Activated CD8-positive, alpha-beta T cell treated with anti-CD3 and anti-CD28 coated beads, Interleukin-2, amount 10 ng/mL, durations not matched to agents 7 days and 5 days (primary cell): ENCODE measurements at regions not wholly inside any gene's neighbourhood (a gene's known extent, or its start where the extent isn't known, plus 50 kb on each side); places are given as distances from the start of the nearest gene placed in this dataset.
"Not testable (repeated sequence)": the region's sequence is repeated elsewhere in the genome, so short reads cannot be mapped to it uniquely, and the experiment has no call there.

Experiments
- ATAC-seq: fragments of 150-1000 bp; cut with Tn5 transposase; one replicate; pipeline ENCODE4 v1.10.0; 2021; ENCODE audit warnings: moderate library complexity
- CTCF ChIA-PET: fragments of 350-600 bp; sonication (Branson Sonifier 250); formaldehyde crosslinking; loops from one replicate; lab custom pipeline; 2021; ENCODE audit warnings: antibody characterized with exemption; lab: Charles Lee
- POLR2A ChIA-PET: fragments of 350-600 bp; sonication (Branson Sonifier 250); formaldehyde crosslinking; loops from one replicate; lab custom pipeline; 2021; ENCODE audit warnings: antibody characterized with exemption; lab: Charles Lee
- DNase-seq: peaks from one replicate; pipeline ENCODE4 v3.0.0-alpha.2; 2020
- H3K27ac Mint-ChIP-seq: one replicate; pipeline ENCODE4 v1.8.0; 2021; ENCODE audit warnings: mild to moderate bottlenecking, mixed read lengths
- H3K27me3 Mint-ChIP-seq: one replicate; pipeline ENCODE4 v1.8.0; 2021; ENCODE audit warnings: low read depth, mixed read lengths
- H3K36me3 Mint-ChIP-seq: one replicate; pipeline ENCODE4 v1.8.0; 2021; ENCODE audit warnings: low read depth, mixed read lengths
- H3K4me1 Mint-ChIP-seq: one replicate; pipeline ENCODE4 v1.8.0; 2021; ENCODE audit warnings: low read depth, mixed read lengths
- H3K4me3 Mint-ChIP-seq: one replicate; pipeline ENCODE4 v1.8.0; 2021; ENCODE audit warnings: mild to moderate bottlenecking, mixed read lengths
- H3K9me3 Mint-ChIP-seq: one replicate; pipeline ENCODE4 v1.8.0; 2022; ENCODE audit warnings: mixed read lengths; ENCODE audit not compliant: insufficient read depth

DNA sequence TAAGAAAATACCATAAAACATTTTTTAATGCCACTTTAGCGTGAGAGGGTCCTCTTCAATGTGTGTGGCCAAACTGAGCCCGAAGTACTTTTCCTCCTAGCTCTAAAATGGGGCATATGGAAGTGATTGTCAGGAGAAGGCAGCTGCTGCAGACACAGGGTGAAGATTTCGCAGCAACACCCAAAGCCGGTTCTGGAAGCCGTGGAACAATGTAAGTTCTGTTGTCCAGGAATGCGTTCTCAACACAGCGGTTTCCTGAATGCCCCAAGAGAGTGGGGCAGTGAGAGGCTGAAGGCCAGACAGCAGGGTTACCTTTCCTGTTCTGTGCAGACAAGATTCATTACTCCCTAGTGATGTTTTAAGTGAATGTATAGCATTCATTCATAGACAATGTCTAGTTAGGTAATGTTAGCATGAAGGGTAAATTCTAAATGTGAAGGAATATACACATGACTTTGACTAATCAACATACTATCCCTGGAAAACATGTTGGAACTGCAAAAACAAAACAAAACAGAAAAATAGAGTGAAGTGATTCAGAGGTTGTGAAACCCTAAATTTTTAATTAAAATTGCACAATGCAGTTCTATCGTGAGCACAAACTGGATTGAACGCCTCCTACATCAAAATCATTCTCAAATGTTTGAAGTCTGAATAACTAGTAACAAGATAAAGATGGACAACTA, 197.0 kb upstream of the SEMA6A start:
- POLR2A ChIA-PET, result no interaction called here

DNA sequence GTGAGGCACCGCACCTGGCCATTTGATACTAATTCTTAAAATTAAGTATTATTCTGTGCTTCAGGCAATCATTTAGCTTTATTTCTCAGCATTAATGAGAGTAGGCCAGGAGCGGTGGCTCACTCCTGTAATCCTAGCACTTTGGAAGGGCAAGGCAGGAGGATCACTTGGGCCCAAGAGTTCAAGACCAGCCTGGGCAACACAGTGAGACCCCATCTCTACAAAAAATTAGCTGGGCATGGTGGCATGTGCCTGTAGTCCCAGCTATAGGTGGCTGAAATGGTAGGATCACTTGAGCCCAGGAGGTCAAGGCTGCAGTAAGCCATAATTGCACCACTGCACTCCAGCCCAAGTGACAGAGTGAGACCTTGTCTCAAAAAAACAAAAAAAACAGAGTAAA, 195.3 kb upstream of the SEMA6A start:
- POLR2A ChIA-PET, H3K27ac Mint-ChIP-seq, H3K36me3 Mint-ChIP-seq, H3K9me3 Mint-ChIP-seq, H3K4me1 Mint-ChIP-seq, DNase-seq, ATAC-seq, H3K4me3 Mint-ChIP-seq, H3K27me3 Mint-ChIP-seq, CTCF ChIA-PET: not testable (repeated sequence)

More for the DNA sequence above, 197.0 kb upstream of the SEMA6A start:
- Mint-ChIP-seq H3K36me3 (no peaks in the 10 kb centered on the region), H3K27ac (no peak overlapping the region), H3K4me1 (no peaks in the 10 kb centered on the region), H3K4me3 (no peak overlapping the region), H3K9me3 (no peaks in the 10 kb centered on the region), H3K27me3 (no peaks in the 10 kb centered on the region)
- ATAC-seq, result no peak
- CTCF ChIA-PET, result no interaction called here
- DNase-seq, result no peak

DNA sequence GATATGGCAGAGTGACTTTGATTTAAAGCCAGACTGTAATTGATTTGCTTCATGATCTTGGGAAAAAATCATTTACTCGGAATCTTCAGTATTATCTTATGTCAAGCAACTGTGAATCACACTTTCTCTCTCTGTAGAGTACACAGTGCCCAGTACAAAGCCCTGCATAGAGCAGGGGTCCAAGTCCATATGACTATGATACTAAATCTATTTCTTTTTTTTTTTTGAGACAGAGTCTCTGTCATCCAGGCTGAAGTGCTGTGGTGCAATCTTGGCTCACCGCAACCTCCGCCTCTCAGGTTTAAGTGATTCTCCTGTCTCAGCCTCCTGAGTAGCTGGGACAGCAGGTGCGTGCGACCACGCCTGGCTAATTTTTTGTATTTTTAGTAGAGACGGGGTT, 194.8 kb upstream of the SEMA6A start:
- DNase-seq (no peak), ATAC-seq (no peak)
- Mint-ChIP-seq H3K27me3 (no peaks in the 10 kb centered on the region), H3K4me3 (no peak overlapping the region), H3K27ac (no peak overlapping the region), H3K9me3 (no peaks in the 10 kb centered on the region), H3K36me3 (no peaks in the 10 kb centered on the region), H3K4me1 (no peaks in the 10 kb centered on the region)
- POLR2A ChIA-PET, result no interaction called here
- CTCF ChIA-PET, result no interaction called here

DNA sequence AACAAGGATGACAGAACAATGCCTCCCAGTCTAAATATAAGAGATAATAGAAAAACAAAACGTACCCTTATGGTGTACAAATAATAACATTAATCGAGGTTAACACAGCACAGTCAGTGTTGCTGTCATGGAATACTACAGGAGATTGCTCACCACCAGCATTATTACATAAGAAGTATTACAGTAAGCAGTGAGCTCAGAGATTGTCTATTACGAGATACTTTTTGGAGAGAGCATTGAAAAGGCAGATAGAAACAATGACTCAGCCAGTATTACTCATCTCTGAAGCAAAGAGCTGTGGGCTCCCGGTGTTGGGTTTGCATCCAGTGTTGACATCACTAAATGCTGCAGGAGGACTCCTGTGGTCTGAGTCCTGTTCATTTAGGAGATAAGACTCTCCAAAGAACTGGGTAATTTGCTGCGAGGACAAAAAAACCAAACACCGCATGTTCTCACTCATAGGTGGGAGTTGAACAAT, 191.9 kb upstream of the SEMA6A start:
- Mint-ChIP-seq H3K36me3 (no peaks in the 10 kb centered on the region), H3K27me3 (no peaks in the 10 kb centered on the region), H3K27ac (no peak overlapping the region), H3K9me3 (no peaks in the 10 kb centered on the region), H3K4me1 (no peaks in the 10 kb centered on the region), H3K4me3 (no peak overlapping the region)
- DNase-seq, result no peak
- POLR2A ChIA-PET, result no interaction called here
- no peak for ATAC-seq
- CTCF ChIA-PET, result interaction anchor here (0.6 kb wide), 1 partner anchor 1998 kb away, joined by 3 read pairs; no protein-coding TSS in a partner anchor

DNA sequence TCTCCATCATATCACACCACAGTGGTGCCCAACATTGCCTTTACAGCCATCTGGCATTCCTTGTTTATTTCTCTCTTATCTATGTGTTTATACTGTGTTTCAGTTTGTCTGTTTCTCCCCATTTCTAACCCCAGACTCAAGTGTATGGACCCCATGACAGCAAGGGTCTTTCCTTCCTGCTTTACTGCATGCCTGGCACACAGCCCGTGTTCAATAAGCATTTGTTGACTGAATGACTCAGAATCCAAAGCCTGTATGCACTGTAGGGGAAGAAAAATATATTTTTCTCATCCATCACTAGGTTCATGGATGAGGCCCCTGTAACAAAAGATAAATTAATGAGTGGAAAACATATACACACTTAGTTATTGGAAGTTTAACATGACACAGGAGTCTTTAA, 190.8 kb upstream of the SEMA6A start:
- ChIA-PET POLR2A (no interaction called here), CTCF (no interaction called here)
- H3K36me3 Mint-ChIP-seq, result no peaks in the 10 kb centered on the region
- no peak overlapping the region for H3K4me3 Mint-ChIP-seq
- DNase-seq (no peak), ATAC-seq (no peak)
- no peak overlapping the region for H3K27ac Mint-ChIP-seq
- no peaks in the 10 kb centered on the region for H3K9me3 Mint-ChIP-seq
- H3K27me3 Mint-ChIP-seq, result no peaks in the 10 kb centered on the region
- no peaks in the 10 kb centered on the region for H3K4me1 Mint-ChIP-seq

DNA sequence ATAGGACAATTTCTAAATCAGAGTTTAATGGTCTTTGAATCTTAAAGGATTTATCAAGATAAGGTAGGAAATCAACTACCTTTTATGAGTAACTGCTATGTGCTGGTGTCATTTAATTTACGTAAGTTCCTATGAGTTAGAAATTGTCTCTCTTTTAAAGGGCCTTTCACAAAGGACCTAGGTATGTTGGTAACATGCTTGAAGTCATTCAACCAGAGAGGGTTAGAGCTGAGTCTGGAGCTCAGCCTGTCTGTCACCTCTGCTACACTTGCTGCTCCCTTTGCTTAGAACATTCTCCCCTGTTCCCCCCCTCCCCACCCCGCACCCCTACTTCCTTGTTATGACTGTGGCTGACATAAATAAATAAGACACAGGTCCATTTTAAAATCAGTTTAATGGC, 190.3 kb upstream of the SEMA6A start:
- Mint-ChIP-seq H3K4me1 (no peaks in the 10 kb centered on the region), H3K4me3 (no peak overlapping the region), H3K27ac (no peak overlapping the region), H3K27me3 (no peaks in the 10 kb centered on the region), H3K36me3 (no peaks in the 10 kb centered on the region), H3K9me3 (no peaks in the 10 kb centered on the region)
- no peak for DNase-seq
- POLR2A ChIA-PET, result no interaction called here
- no peak for ATAC-seq
- CTCF ChIA-PET, result no interaction called here

DNA sequence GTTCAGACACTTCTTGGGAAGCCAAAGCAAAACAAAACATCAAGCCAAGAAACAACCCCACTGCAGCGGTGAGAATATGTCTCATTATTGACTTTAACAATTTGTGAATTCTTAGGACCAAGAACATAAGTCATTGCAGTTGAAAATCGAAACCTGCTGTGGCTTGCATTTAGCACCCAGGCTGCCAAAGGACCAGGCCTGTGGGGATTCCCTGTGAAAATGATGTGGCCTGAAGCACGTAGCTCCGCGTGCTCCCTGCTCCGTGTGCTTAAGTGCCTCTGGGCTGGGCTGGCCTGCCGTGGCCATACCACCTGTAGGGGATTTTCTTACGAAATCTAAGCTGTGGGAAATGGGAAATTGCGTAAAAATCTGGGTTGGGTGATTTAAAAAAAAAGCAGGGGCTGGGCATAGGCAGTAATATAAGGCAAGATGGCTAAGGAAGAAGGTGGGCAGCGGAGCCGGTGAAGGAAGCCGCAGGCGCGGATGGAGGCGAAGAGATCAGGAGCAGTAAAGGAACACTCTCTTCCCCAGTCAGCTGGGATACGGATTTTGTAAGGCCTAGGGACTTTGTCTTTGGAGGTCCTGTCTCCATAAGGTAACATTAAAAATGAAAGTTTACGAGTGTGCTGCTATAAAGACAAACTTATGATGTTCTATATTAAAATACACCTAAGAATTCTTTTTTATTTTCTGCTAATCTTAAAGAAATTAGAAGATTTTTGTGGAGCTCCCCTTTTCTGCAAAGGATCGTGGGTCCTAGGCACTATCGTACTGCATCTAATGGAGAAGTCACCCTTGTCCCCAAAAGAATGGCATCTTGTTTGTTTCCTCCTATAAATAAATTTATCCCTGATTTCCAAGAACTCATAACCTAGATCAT, 189.6 kb upstream of the SEMA6A start:
- no peaks in the 10 kb centered on the region for H3K36me3 Mint-ChIP-seq
- no peak for DNase-seq
- no peak for ATAC-seq
- ChIA-PET POLR2A (interaction anchor here (0.6 kb wide), 1 partner anchor 342 kb away, joined by 3 read pairs; no protein-coding TSS in a partner anchor), CTCF (no interaction called here)
- no peak overlapping the region for H3K4me3 Mint-ChIP-seq
- no peak overlapping the region for H3K27ac Mint-ChIP-seq
- H3K9me3 Mint-ChIP-seq, result no peaks in the 10 kb centered on the region
- H3K27me3 Mint-ChIP-seq, result no peaks in the 10 kb centered on the region
- no peaks in the 10 kb centered on the region for H3K4me1 Mint-ChIP-seq

DNA sequence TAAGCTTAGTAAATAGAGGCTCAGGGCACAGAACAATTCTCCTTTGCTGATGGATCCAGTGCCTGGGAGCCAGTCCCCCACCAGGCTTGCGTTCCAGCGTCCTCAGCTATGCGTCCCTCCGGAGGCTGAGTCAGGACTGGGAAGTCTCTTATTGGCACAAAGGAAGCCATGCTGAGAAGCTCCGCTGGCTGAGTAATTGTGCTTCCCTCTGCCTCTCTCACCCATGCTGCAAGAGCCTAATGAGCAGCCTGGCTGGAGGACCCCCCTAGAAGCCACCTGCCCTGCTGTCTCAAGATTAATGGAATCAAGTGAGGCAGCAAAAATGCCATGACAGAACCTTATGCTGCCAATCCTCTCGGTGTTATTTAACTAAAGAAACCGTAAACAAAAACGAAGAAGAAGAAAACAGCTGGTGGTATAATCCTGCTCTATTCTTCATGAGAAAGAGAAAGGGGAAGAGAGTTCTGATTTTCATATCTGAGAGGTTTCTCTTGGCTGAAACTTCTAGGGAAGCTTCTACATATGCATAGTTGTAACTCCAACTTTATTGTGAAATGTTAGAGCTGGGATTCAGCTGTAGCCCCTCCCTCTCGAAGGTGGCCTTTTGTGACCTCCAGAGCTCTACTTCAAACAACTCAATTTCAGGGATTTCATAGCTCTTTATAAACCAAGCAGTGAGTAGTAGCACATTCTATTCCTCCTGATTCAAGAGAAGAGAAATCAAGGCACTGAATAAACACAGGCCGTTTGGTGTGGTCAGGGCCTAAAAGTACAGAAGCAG, 185.4 kb upstream of the SEMA6A start:
- CTCF ChIA-PET, result no interaction called here
- POLR2A ChIA-PET, result no interaction called here
- ATAC-seq, result no peak

DNA sequence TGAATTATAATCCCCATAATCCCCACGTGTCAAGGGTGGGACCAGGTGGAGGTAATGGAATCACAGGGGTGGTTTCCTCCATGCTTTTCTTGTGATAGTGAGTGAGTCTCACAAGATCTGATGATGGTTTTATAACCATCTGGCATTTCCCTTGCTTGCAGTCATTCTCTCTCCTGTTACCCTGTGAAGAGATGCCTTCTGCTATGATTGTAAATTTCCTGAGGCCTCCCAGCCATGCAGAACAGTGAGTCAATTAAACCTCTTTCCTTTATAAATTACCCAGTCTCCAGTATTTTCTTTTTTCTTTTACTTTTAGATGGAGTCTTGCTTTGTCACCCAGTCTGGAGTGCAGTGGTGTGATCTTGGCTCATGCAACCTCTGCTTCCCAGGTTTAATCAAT, 182.7 kb upstream of the SEMA6A start:
- Mint-ChIP-seq H3K27ac (no peak overlapping the region), H3K9me3 (no peaks in the 10 kb centered on the region), H3K4me1 (no peaks in the 10 kb centered on the region), H3K4me3 (no peak overlapping the region), H3K36me3 (no peaks in the 10 kb centered on the region), H3K27me3 (no peaks in the 10 kb centered on the region)
- CTCF ChIA-PET, result no interaction called here
- DNase-seq (no peak), ATAC-seq (no peak)
- POLR2A ChIA-PET, result no interaction called here

More for the DNA sequence above, 185.4 kb upstream of the SEMA6A start:
- no peaks in the 10 kb centered on the region for H3K4me1 Mint-ChIP-seq
- no peak overlapping the region for H3K27ac Mint-ChIP-seq
- no peaks in the 10 kb centered on the region for H3K36me3 Mint-ChIP-seq
- H3K27me3 Mint-ChIP-seq, result no peaks in the 10 kb centered on the region
- no peak overlapping the region for H3K4me3 Mint-ChIP-seq
- H3K9me3 Mint-ChIP-seq, result no peaks in the 10 kb centered on the region
- DNase-seq, result no peak

DNA sequence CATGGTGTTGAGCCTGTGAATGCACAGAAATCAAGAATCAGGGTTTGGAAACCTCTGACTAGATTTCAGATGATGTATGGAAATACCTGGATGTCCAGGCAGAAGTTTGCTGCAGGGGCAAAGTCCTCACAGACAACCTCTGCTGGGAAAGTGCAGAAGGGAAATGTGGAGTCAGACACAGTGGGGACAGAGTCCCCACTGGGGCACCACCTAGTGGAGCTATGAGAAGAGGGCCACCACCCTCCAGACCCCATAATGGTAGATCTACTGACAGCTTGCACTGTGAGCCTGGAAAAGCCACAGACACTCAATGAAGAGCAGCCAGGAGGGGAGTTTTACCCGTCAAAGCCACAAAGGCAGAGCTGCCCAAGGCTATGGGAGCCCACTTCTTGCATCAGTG, 181.9 kb upstream of the SEMA6A start:
- H3K27ac Mint-ChIP-seq, result no peak overlapping the region
- DNase-seq, result no peak
- no peaks in the 10 kb centered on the region for H3K9me3 Mint-ChIP-seq

DNA sequence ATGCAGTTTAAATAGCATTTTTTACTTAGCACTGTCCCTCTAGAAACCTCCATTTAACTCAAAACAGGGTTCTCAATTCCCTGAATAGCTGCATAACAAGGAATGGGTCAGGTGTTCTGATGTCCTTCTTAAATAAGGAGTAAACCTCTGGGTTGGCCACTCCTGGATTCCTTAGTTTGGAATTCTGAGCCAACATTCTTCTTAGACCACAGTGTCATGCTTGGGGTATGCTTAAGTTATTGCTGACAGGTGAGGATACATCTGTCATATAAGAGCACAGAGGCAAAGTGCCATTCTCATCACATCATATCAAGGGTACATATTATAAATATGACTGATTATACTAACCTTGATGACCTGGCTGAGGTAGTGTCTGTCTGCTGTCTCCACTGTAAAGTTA, 179.9 kb upstream of the SEMA6A start:
- H3K27ac Mint-ChIP-seq, result no peak overlapping the region
- ChIA-PET CTCF (no interaction called here), POLR2A (no interaction called here)
- H3K27me3 Mint-ChIP-seq, result no peaks in the 10 kb centered on the region
- no peaks in the 10 kb centered on the region for H3K4me1 Mint-ChIP-seq
- ATAC-seq (no peak), DNase-seq (no peak)
- no peaks in the 10 kb centered on the region for H3K36me3 Mint-ChIP-seq
- H3K4me3 Mint-ChIP-seq, result no peak overlapping the region
- H3K9me3 Mint-ChIP-seq, result no peaks in the 10 kb centered on the region

More for the DNA sequence above, 181.9 kb upstream of the SEMA6A start:
- no peak for ATAC-seq
- POLR2A ChIA-PET, result no interaction called here
- Mint-ChIP-seq H3K36me3 (no peaks in the 10 kb centered on the region), H3K4me1 (no peaks in the 10 kb centered on the region), H3K27me3 (no peaks in the 10 kb centered on the region), H3K4me3 (no peak overlapping the region)
- CTCF ChIA-PET, result no interaction called here

DNA sequence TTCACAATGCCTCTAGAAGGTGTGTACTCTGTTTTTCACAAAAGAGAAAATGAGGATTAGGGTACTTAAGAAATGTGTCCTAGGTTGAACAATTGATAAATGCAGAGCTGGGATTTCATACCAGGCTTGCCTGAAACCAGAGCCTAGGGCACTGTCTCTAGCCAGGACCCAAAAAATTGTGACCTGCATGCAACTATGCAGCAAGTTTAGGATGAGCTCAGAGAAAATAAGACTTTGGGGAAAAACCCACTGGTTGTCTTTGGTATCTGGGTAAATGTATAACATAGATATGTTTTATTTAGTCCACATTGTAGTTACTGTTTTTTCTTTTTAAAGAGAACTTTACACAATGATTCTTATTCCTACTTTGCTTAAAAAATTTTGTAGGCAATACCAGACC, 177.1 kb upstream of the SEMA6A start:
- ChIA-PET POLR2A (no interaction called here), CTCF (no interaction called here)
- Mint-ChIP-seq H3K27me3 (no peaks in the 10 kb centered on the region), H3K27ac (no peak overlapping the region), H3K4me3 (no peak overlapping the region), H3K9me3 (no peaks in the 10 kb centered on the region), H3K4me1 (no peaks in the 10 kb centered on the region), H3K36me3 (no peaks in the 10 kb centered on the region)
- ATAC-seq (no peak), DNase-seq (no peak)
